Gastroesophageal sphincter (tissue), 4 donors: ENCODE measurements at regions not wholly inside any gene's neighbourhood (a gene's known extent, or its start where the extent isn't known, plus 50 kb on each side); places are given as distances from the start of the nearest gene placed in this dataset.
"Not testable (repeated sequence)": the region's sequence is repeated elsewhere in the genome, so short reads cannot be mapped to it uniquely, and the experiment has no call there.

Source experiments
- ATAC-seq: fragments of 150-250 bp; one replicate; pipeline ENCODE4 v1.9.1; 2016; ENCODE audit warnings: mild to moderate bottlenecking, moderate library complexity
- H3K27ac ChIP-seq, 4 donors: fragments of 200-600 bp; sonication (generic) in 3 of 4; 1 replicate in 3 of 4; 2 replicates in 1 of 4; pipeline ENCODE4 v1.5.1; 2016 to 2019
- H3K27me3 ChIP-seq: fragments of 200-600 bp; sonication (generic); one replicate; pipeline ENCODE4 v1.5.1; 2019
- H3K36me3 ChIP-seq, 2 donors: fragments of 200-600 bp; sonication (generic); one replicate each; pipeline ENCODE4 v1.5.1; 2019; ENCODE audit warnings: control low read depth in 1 of 2
- H3K4me1 ChIP-seq, 3 donors: fragments of 200-600 bp; sonication (generic); 1 replicate in 2 of 3; 2 replicates in 1 of 3; pipeline ENCODE4 v1.5.1; 2016 to 2019; ENCODE audit warnings: control low read depth in 2 of 3
- H3K4me3 ChIP-seq, 2 donors: fragments of 200-600 bp; sonication (generic); one replicate each; pipeline ENCODE4 v1.5.1; 2019; ENCODE audit warnings: mild to moderate bottlenecking in 1 of 2, moderate library complexity in 1 of 2
- H3K9me3 ChIP-seq, 3 donors: fragments of 200-600 bp; sonication (generic); one replicate each; pipeline ENCODE4 v1.5.1; 2017 to 2019; ENCODE audit warnings: control low read depth in 2 of 3
- CTCF ChIP-seq, 4 experiments: fragments of 200-600 bp in 2 of 4; fragments of 450-650 bp in 2 of 4; sonication (generic) in 1 of 4; IDR thresholded peaks; one replicate each; pipeline ENCODE4 v1.5.1; 2017 to 2019; ENCODE audit warnings: antibody characterized with exemption in 4 of 4, mild to moderate bottlenecking in 2 of 4, moderate library complexity in 2 of 4
- EP300 ChIP-seq: sonication (generic); formaldehyde crosslinking; IDR thresholded peaks from one replicate; pipeline ENCODE4 v1.6.1; 2017; ENCODE audit warnings: antibody characterized with exemption, mild to moderate bottlenecking
- POLR2A ChIP-seq, 2 donors: fragments of 450-650 bp; IDR thresholded peaks; one replicate each; pipeline ENCODE4 v1.6.1; 2017; ENCODE audit warnings: antibody characterized with exemption in 2 of 2, mild to moderate bottlenecking in 2 of 2, moderate library complexity in 1 of 2
- POLR2AphosphoS5 ChIP-seq: sonication (generic); formaldehyde crosslinking; IDR thresholded peaks from one replicate; pipeline ENCODE4 v1.6.1; 2017; ENCODE audit warnings: antibody characterized with exemption
- WGBS, 2 donors: methylation state at CpG; one replicate each; pipeline ENCODE4 v1.1.5; 2018; ENCODE audit warnings: low coverage in 1 of 2; 5-methylcytosine and 5-hydroxymethylcytosine counted together

GRCh38 chr9:32072570-32072969 is 311.9 kb upstream of the ACO1 start:
- H3K27ac ChIP-seq = no peak overlapping the region
- TF ChIP-seq EP300 (no peak), POLR2A (IDR thresholded peaks at IDR 0.05) (no peak), CTCF (IDR thresholded peaks at IDR 0.05) (no peak), POLR2AphosphoS5 (no peak)
- WGBS, 2 donors = 63 to 86% methylated on average over 2 of the region's 2 CpGs
- no peak overlapping the region for H3K4me3 ChIP-seq
- ATAC-seq = no peak
- H3K27me3 ChIP-seq = no peaks in the 10 kb centered on the region
- H3K36me3 ChIP-seq = no peaks in the 10 kb centered on the region
- H3K4me1 ChIP-seq = no peaks in the 10 kb centered on the region
- H3K9me3 ChIP-seq = no peaks in the 10 kb centered on the region

GRCh38 chr9:32092031-32092430 is 292.4 kb upstream of the ACO1 start:
- WGBS, 2 donors = 56 to 80% methylated on average over 1 of the region's 1 CpG
- H3K9me3 ChIP-seq = peaks cover 0 to 4% (median 0%) of the 10 kb centered on the region in 3 donors
- ATAC-seq = no peak

GRCh38 chr9:32117291-32117690 is 267.2 kb upstream of the ACO1 start:
- H3K36me3 ChIP-seq = no peaks in the 10 kb centered on the region
- H3K4me3 ChIP-seq = no peak overlapping the region
- no peaks in the 10 kb centered on the region for H3K27me3 ChIP-seq
- no peaks in the 10 kb centered on the region for H3K4me1 ChIP-seq
- no peak for ATAC-seq
- no peak for TF ChIP-seq CTCF (IDR thresholded peaks at IDR 0.05)
- no peak for TF ChIP-seq POLR2A (IDR thresholded peaks at IDR 0.05)
- no peak for TF ChIP-seq EP300
- no peak for TF ChIP-seq POLR2AphosphoS5
- peaks cover 0 to 5% (median 0%) of the 10 kb centered on the region in 3 donors for H3K9me3 ChIP-seq
- H3K27ac ChIP-seq = no peak overlapping the region
- WGBS, 2 donors = 89% methylated on average over 2 of the region's 2 CpGs; no CpG with 5 or more reads in 1 of the 2 donors

More at GRCh38 chr9:32092031-32092430, 292.4 kb upstream of the ACO1 start:
- Histone ChIP-seq H3K36me3 (no peaks in the 10 kb centered on the region), H3K27ac (no peak overlapping the region), H3K4me1 (no peaks in the 10 kb centered on the region), H3K4me3 (no peak overlapping the region), H3K27me3 (no peaks in the 10 kb centered on the region)
- no peak for TF ChIP-seq POLR2A (IDR thresholded peaks at IDR 0.05)

- Histone ChIP-seq H3K4me3 (no peak overlapping the region), H3K36me3 (no peaks in the 10 kb centered on the region), H3K9me3 (no peaks in the 10 kb centered on the region), H3K27me3 (no peaks in the 10 kb centered on the region), H3K4me1 (no peaks in the 10 kb centered on the region), H3K27ac (no peak overlapping the region)
- TF ChIP-seq EP300 (no peak), CTCF (IDR thresholded peaks at IDR 0.05) (no peak), POLR2A (IDR thresholded peaks at IDR 0.05) (no peak), POLR2AphosphoS5 (no peak)
- 100% methylated on average over 1 of the region's 3 CpGs; no CpG with 5 or more reads in 1 of the 2 donors for WGBS, 2 donors
- no peak for ATAC-seq
Observed at GRCh38 chr9:32128546-32128945, 255.9 kb upstream of the ACO1 start.

- not testable (repeated sequence) for H3K27me3 ChIP-seq, H3K4me3 ChIP-seq, H3K4me1 ChIP-seq, ATAC-seq, H3K9me3 ChIP-seq, H3K27ac ChIP-seq, H3K36me3 ChIP-seq
- 81% methylated on average over 2 of the region's 2 CpGs; no CpG with 5 or more reads in 1 of the 2 donors for WGBS, 2 donors
Observed at GRCh38 chr9:32130709-32131108, 253.7 kb upstream of the ACO1 start.

GRCh38 chr9:32136700-32137339 is 247.6 kb upstream of the ACO1 start:
- ATAC-seq = no peak
- H3K27me3 ChIP-seq = no peaks in the 10 kb centered on the region
- no peak overlapping the region for H3K4me3 ChIP-seq
- H3K4me1 ChIP-seq = no peaks in the 10 kb centered on the region
- TF ChIP-seq POLR2AphosphoS5 (no peak), EP300 (no peak), POLR2A (IDR thresholded peaks at IDR 0.05) (no peak), CTCF (IDR thresholded peaks at IDR 0.05) (no peak)
- H3K27ac ChIP-seq = no peak overlapping the region
- 53 to 78% methylated on average over 3 of the region's 3 CpGs for WGBS, 2 donors
- no peaks in the 10 kb centered on the region for H3K36me3 ChIP-seq
- no peaks in the 10 kb centered on the region for H3K9me3 ChIP-seq
